Gastroesophageal sphincter (tissue), 3 donors: ENCODE measurements at regions not wholly inside any gene's neighbourhood (a gene's known extent, or its start where the extent isn't known, plus 50 kb on each side); places are given as distances from the start of the nearest gene placed in this dataset.

Experiments used
- EP300 ChIP-seq: sonication (generic); formaldehyde crosslinking; IDR thresholded peaks from one replicate; pipeline ENCODE4 v1.6.1; 2017; ENCODE audit warnings: antibody characterized with exemption, mild to moderate bottlenecking
- POLR2A ChIP-seq, 2 donors: fragments of 450-650 bp; IDR thresholded peaks; one replicate each; pipeline ENCODE4 v1.6.1; 2017; ENCODE audit warnings: antibody characterized with exemption in 2 of 2, mild to moderate bottlenecking in 2 of 2, moderate library complexity in 1 of 2
- POLR2AphosphoS5 ChIP-seq: sonication (generic); formaldehyde crosslinking; IDR thresholded peaks from one replicate; pipeline ENCODE4 v1.6.1; 2017; ENCODE audit warnings: antibody characterized with exemption
- TF ChIP-seq, protein P1 (sequence below), 4 experiments: fragments of 200-600 bp in 2 of 4; fragments of 450-650 bp in 2 of 4; sonication (generic) in 1 of 4; IDR thresholded peaks; one replicate each; pipeline ENCODE4 v1.5.1; 2017 to 2019; ENCODE audit warnings: antibody characterized with exemption in 4 of 4, mild to moderate bottlenecking in 2 of 4, moderate library complexity in 2 of 4

- TF ChIP-seq, protein P1, sequence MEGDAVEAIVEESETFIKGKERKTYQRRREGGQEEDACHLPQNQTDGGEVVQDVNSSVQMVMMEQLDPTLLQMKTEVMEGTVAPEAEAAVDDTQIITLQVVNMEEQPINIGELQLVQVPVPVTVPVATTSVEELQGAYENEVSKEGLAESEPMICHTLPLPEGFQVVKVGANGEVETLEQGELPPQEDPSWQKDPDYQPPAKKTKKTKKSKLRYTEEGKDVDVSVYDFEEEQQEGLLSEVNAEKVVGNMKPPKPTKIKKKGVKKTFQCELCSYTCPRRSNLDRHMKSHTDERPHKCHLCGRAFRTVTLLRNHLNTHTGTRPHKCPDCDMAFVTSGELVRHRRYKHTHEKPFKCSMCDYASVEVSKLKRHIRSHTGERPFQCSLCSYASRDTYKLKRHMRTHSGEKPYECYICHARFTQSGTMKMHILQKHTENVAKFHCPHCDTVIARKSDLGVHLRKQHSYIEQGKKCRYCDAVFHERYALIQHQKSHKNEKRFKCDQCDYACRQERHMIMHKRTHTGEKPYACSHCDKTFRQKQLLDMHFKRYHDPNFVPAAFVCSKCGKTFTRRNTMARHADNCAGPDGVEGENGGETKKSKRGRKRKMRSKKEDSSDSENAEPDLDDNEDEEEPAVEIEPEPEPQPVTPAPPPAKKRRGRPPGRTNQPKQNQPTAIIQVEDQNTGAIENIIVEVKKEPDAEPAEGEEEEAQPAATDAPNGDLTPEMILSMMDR (IDR thresholded peaks at IDR 0.05) = no peak
- TF ChIP-seq EP300 (no peak), POLR2A (IDR thresholded peaks at IDR 0.05) (no peak), POLR2AphosphoS5 (no peak)
Measured at GRCh38 chr4:100114909-100115308, 75.4 kb downstream of the DDIT4L start.
